ENCODE measurements at regions not wholly inside any gene's neighbourhood (a gene's known extent, or its start where the extent isn't known, plus 50 kb on each side); places are given as distances from the start of the nearest gene placed in this dataset.
"Not testable (repeated sequence)": the region's sequence is repeated elsewhere in the genome, so short reads cannot be mapped to it uniquely, and the experiment has no call there.

- no peak for DNase-seq
Observed at GRCh38 chr3:152623286-152623911, 211.5 kb upstream of the P2RY1 start.

GRCh38 chr3:152626226-152626625, 208.7 kb upstream of the P2RY1 start:
- no peak for DNase-seq

GRCh38 chr3:152628496-152628895, 206.4 kb upstream of the P2RY1 start:
- no peak for DNase-seq

DNA sequence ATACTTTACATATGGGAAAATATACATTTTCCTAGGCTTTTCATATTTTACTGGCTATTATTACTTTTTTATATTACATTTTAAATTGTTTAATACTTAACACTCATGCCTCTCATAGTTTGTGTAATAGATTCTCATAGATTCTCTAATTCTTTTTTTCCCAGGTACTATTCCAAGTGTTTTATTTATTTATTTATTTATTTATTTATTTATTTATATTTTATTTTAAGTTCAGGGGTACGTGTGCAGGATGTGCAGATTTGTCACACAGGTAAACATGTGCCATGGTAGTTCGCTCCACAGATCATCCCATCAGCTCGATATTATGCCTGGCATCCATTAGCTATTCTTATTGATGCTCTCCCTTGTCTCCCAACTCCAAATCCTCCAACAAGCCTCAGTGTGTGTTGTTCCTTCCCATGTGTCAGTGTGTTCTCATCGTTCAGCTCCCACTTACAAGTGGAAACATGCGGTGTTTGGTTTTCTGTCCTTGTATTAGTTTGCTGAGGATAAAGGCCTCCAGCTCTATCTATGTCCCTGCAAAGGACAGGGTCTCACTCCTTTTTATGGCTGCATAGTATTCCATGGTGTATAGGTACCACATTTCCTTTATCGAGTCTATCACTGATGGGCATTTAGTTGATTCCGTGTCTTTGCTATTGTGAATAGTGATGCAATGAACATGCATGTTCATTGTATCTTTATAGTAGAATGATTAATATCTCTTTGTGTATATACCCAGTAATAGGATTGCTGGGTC, 205.4 kb upstream of the P2RY1 start:
- DNase-seq, result no peak

- no peak for DNase-seq
Observed at GRCh38 chr3:152635389-152635788, 199.5 kb upstream of the P2RY1 start.

GRCh38 chr3:152636651-152637050, 198.3 kb upstream of the P2RY1 start:
- no peak for DNase-seq

DNA sequence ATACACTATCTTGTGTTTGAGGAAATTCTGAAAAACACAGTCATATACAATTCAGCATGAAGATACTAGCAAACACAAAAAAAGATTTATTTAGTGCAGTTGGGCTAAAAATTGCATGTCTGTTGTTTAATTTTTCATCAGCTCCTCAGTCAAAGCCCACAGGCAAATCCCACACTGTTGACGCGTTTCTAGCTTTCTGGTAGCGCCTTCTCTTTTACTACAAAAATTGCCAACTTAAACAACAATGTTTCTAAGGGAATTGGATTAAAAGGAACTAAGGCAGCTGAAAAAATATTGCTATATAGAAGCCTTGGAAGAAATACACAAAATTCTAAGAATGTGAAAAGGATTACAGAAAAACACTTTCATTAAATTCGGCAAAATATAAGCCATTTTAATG, 196.7 kb upstream of the P2RY1 start:
- no peak for DNase-seq

- no peak for DNase-seq
Observed at GRCh38 chr3:152638707-152639450, 196.1 kb upstream of the P2RY1 start.

DNA sequence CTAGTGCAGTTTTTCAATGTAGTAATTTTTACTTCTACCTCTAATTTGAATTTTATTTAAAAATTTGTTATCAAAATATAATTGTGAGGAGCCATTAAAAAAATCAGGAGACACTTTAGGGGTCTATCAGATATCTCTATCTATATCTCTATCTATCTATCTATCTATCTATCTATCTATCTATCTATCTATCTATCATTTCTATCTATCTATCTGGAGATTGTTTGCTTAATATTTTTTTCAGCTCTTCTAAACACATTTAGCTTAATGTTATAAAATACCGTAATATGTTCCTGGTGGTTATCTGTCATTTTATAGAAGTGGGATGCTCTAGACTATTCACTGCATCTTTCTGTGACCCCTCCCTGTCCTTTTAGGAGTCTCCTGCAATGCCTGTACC, 193.7 kb upstream of the P2RY1 start:
- no peak for DNase-seq

DNA sequence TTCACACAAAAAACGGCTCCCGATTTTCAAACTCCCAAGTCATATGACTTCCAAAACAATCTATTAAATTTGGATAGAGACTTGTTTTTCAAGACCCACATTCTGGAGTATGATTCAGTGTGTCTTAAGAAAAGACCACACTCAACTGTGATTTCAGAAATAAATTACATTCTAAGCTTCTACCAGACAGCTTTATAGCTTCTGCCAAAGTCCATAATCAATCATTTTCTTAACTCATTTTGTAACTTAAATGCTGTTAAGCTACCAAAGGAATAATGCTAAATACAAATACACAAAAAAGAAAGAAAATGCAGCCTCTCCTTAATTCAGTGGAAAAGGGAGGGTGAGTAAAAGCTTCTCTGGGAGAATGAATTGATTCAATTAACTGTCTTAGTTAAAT, 192.3 kb upstream of the P2RY1 start:
- DNase-seq, result no peak

DNA sequence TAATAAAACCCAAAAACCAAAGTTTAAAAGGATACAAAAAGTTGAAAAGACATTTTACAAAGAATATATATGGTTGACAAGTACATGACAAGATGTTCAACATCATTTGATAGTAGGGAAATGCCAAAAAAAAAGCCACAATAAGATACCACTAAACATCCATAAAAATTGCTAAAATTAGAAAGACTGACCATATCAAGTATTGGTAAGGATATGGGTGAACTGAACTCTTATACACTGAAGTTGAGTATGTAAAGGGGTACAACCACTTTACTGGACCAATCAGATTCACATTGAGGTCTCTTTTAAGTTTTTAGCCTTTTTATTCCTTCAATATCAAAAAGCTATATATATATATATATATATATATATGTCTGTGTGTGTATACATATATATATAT, 190.5 kb upstream of the P2RY1 start:
- DNase-seq, result no peak

DNA sequence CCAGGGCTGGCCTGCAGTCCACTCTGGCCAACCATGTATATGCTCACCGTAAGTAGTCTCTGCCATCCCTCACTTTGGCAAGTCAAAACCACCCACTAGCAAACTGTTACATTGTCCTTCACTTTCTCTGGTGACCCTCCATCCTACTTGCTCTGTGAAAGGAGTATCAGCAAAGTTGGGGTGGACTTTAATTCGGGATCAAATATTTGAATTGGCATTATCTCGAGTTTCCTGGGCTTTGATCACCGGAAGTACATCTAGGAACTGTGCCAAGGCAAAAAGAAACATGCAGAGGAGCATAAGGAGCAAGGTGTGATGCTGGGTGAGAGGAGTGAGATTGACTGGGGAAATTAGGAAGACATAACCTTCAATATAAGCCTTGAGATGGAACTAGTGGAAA, 188.9 kb upstream of the P2RY1 start:
- DNase-seq, result no peak

DNA sequence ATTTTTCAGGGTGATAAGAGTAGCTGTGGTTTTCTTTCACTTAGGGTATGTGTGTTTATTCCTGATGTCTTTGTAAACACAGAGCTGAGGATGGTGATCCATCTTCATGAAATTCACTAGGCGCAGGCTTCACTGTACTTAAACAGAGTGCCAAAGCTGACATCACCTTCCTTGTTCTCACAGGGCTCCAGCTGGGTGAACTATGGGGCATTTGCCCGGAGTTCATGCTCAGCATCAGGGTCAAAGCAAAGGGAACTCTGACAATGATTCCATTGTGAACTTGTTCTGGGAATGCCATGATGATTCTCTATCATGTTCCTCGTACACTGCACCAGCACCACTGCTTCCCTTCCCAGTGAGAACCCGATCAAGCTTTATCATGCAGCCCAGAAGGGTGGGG, 184.8 kb upstream of the P2RY1 start:
- no peak for DNase-seq

DNA sequence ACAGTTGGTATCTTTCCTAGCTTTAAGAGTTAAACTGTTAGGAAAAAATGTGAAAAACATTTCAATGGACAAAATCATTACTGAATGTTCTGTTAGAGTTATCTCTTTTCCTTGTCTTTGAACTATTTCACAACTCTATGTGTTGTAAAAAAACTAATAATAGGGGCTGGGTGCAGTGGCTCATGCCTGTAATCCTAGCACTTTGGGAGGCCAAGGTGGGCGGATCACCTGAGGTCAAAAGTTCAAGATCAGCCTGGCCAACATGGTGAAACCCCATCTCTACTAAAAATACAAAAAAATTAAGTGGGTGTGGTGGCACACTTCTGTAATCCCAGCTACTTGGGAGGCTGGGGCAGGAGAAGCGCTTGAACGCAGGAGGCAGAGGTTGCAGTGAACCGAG, 184.0 kb upstream of the P2RY1 start:
- DNase-seq, result not testable (repeated sequence)

DNA sequence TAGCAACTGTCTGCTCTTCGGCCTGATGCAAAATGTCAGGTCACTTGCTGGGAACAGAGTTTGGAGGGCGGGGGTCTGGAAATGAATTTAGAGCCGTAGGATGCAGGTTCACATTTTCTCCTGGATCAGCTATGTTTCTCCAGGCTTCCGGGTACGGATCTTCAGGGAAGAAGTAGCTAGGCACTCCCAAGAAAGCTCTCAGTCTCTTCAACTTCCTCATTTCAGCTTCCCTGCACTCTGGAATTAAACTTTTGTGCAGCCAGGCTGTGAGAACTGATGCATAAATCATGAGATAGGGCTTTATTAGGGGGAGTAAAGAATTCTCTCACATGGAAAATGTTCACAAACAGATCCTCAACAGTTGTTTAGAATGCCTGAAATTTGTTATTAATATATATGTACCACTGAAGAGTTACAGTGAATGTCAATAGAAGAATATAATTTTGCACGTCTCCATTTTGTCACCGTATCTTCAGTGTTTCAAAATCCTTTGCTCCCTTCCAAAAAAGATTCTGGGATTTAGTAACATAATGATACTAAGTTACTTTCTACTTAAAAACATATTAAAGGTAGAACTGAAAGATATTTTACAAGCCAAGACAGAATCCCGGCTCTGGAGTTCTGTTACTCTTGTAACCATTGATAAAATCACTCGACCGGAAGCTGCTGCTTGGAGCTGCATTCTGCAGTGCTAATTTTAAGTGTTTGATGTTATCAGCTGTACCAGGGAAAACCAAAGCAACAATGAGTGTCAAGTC, 178.5 kb upstream of the P2RY1 start:
- no peak for DNase-seq

GRCh38 chr3:152656972-152657355, 178.0 kb upstream of the P2RY1 start:
- no peak for DNase-seq

DNA sequence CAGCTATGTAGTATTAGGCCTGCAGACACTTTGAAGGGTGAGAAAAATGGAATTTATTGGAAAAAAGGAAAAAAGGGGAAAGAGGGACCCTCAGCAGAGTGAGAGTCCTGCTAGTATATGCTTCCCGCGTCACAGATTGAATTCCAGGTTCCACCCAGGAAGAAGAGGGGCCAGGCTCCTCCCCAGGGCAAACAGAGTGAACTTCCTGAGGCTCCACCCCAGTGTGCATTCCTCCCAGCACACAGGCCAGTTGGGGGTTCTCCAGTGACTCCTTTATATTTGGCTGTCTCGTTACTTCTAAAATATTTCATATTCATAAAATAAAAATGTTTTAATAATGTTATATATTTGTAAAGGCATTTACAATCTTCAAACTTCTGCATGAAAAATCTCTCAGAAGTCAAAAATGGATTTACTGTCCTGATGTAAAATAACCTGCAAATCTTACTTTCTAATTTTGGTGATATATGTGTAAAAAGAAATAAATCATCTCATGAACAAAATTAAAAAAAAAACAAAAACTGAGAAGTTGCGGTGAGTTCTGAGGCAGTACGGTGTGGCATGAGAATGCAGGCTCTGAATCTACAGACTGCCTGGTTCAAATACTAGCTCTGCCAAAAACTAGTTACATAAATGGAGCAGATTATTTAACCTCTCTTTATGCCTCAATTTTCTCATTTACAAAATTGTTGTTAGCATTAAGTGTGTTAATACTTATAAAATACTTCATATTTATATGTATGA, 175.8 kb upstream of the P2RY1 start:
- no peak for DNase-seq

GRCh38 chr3:152662157-152662556, 172.8 kb upstream of the P2RY1 start:
- DNase-seq, result no peak

- DNase-seq, result no peak
Observed at GRCh38 chr3:152664766-152665165, 170.2 kb upstream of the P2RY1 start.

DNA sequence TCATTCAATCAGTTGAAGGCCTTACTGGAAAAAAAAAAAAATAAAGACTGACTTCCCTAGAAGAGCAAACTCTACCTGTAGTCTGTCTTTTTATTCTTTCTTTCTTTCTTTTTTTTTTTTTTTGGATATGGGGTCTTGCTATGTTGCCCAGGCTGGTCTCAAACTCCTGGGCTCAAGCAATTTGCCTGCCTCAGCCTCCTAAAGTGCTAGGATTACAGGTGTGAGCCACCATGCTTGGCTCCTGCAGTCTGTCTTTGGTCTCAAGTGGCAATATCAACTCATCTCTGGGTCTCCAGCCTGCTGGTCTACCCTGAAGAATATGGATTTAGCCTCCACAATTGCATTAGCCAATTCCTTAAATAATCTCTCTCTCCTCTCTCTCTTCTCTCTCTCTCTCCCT, 167.7 kb upstream of the P2RY1 start:
- no peak for DNase-seq

- no peak for DNase-seq
Observed at GRCh38 chr3:152669560-152669959, 165.4 kb upstream of the P2RY1 start.

DNA sequence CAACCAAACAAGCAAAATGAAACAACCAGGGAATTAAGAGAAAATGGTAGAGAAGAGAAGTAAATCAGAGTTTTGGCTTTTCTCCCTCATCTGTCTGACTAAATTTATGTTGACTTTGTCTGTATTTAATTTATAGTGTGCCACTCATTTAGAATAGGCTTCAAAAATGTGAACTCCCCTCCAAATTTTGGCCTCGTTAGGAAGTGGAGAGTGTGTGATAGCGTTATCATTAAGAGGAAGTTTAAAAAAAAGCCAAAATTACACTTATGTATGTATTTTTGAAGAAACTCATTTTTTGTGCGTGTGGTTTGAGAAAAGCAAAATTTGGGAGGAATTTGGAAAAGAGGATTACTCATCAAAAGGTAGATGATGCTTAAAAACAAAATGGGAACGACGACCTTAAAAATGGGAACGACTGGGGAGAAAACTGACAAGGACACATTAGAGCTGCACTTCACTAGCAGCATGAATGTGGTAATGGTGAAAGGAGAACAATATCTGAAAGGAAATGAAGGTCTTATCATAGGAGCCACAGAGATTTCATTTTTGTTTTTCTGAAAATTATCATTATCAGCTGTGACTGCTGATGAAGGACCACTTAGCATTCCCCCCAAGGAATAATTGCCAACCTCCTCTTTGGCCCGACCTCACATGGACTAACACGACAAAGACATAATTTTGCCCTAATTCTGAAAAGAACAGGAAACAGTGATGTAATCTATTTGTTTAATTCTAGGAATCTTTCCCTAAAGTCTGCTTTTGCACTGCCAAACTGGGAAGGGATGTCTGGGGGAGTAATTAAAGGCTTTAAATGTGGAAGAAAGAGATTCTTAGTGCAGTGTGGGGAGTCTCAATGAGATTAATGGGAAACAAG, 163.2 kb upstream of the P2RY1 start:
- no peak for DNase-seq
